ENCODE measurements at regions not wholly inside any gene's neighbourhood (a gene's known extent, or its start where the extent isn't known, plus 50 kb on each side); places are given as distances from the start of the nearest gene placed in this dataset.

DNA sequence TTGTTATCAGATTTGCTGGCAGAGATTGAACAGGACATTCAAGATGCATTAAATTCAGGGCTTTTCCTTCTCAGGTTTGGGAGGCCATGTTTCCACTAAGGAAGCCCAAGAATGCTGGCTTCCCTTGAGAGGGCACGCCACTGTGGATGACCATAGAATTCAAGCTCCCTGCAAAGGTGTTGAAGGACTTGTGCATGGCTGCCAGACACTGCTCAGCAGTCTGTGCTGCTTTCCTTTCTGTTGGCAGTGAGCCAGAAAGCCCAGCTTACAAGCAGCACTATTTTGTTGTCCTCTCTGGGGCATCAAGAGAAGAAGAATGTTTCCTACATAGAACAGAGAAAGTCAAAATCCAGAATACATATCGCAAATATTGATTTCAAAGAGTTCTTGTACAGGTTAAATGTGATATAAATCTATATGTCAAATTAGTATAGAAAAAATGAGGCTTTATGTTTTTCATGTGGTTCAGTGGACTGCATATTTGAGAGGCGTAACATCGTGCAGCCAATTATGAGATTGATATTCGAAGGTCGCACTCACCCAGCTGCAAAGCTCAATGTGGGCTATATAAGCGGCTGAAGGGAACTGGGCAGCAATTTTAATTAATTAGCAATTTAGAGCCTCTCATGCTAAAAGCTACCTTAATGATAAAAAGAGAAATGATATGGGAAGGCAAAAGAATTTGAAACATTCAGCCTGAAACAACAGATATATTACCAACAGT, 103.1 kb upstream of the ISL1 start:
- no peak for DNase-seq (ENCODE audit: low read depth)

DNA sequence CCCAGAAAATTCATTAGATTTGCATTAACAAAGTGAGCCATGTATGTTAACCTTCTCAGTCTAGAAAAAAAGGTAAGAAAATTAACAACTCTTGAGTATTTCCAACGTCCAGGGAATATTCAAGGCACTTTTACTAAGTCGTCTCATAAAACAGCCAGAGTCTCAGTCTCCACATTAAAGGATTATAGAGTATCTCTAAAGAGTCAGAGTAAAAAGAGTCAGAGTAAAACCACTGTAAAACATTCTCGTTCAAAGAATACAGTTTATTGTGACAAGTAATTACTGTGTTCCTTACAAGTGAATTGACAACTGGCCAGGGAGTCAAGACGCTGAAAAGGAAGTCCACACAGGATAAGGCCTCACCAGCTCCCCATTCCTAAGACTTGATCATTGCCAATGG, 97.2 kb upstream of the ISL1 start:
- DNase-seq (ENCODE audit: low read depth): no peak

DNA sequence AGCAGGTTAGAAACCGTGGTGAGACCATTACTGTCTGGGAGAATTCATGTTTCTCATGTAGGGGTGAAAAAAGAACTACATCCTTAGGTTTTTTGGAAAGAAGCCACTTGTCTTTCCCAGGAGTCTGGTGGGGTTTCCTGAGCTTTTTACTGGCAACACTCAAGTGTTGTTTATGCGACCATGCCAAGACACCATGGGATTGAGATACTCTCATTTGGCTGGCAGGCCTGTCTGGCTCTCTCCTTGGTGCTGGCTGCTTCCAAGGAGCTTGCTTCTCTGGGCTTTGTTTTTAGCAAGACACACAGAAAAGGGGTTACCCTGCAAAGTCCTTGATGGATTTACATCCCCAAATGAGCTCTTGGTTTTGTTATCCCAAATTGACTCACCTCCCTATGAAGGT, 80.9 kb upstream of the ISL1 start:
- no peak for DNase-seq (ENCODE audit: low read depth)

DNA sequence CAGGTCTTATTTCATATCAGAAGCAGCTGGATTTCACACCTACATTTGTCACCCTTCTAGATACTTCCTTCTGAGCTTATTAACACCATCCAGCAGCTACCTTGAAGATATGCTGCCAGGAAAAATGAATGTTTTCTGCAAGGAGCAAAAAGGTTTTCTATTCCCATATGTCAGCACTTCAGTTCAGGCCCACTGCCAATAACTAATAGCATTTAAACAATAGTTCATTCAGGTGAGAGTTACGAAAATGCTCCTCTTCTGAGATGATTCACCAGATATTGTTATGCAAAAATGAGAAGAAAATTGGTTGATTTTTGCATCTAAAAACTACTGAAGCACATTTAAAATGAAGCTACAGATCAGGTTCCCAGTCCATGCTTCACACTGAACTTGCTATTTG, 56.4 kb upstream of the ISL1 start:
- no peak for DNase-seq (ENCODE audit: low read depth)

Measured in activated T-cell treated with anti-CD3 and anti-CD28 coated beads for 48 hours (primary cell).